Keratinocyte (primary cell): ENCODE measurements at regions not wholly inside any gene's neighbourhood (a gene's known extent, or its start where the extent isn't known, plus 50 kb on each side); places are given as distances from the start of the nearest gene placed in this dataset.

ENCODE experiments used
- EZH2 ChIP-seq: IDR thresholded peaks from one replicate; pipeline ENCODE4 v1.6.1; 2012; ENCODE audit warnings: inconsistent platforms, mild to moderate bottlenecking, low read length, moderate library complexity
- TF ChIP-seq, protein P1 (sequence below), 3 experiments: IDR thresholded peaks in 1 of 3; conservative IDR thresholded peaks in 1 of 3; optimal IDR thresholded peaks in 1 of 3; 2 replicates in 2 of 3; 3 replicates in 1 of 3; pipeline versions ENCODE3 to v1.5.1; 2011; ENCODE audit warnings: low read length in 3 of 3, mild to moderate bottlenecking in 3 of 3, moderate library complexity in 2 of 3, control low read depth in 1 of 3, inconsistent platforms in 1 of 3; ENCODE audit not compliant: insufficient read depth in 2 of 3; ENCODE audit errors: extremely low read depth in 1 of 3

DNA sequence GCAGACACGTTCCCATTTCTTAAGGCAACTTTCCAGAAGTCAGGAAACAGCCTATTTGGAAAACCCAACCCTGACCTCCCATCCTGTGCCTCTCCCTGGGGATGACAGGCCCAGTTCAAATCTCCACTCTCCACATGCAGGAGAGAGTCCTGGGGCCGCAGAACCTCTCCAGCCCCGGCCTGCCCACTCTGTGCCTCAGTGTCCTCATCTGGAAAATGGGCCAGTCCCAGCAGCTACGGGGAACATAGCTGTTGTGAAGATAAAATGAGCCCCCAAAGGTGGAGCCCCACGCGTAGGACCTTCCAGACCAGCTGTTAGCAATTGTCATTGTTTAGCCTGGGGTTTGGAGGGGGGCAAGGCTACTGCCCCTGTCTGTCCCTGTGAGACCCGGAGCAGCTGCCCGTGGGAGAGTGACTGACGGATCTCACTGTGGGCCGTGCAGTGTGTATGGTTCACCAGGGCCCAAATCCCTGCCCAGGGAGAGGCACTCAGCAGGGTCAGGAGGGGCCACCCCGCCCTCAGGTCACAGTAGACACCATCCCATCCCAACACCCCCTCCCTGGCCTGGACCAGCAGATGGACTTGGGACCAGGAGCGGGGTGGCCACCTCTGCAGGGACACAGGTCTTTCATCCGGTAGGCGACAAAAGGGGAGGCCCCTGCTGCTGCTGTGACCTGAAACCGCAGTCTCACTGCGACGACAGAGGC lies 145.9 kb downstream of the CTTN start:
- TF ChIP-seq, protein P1, sequence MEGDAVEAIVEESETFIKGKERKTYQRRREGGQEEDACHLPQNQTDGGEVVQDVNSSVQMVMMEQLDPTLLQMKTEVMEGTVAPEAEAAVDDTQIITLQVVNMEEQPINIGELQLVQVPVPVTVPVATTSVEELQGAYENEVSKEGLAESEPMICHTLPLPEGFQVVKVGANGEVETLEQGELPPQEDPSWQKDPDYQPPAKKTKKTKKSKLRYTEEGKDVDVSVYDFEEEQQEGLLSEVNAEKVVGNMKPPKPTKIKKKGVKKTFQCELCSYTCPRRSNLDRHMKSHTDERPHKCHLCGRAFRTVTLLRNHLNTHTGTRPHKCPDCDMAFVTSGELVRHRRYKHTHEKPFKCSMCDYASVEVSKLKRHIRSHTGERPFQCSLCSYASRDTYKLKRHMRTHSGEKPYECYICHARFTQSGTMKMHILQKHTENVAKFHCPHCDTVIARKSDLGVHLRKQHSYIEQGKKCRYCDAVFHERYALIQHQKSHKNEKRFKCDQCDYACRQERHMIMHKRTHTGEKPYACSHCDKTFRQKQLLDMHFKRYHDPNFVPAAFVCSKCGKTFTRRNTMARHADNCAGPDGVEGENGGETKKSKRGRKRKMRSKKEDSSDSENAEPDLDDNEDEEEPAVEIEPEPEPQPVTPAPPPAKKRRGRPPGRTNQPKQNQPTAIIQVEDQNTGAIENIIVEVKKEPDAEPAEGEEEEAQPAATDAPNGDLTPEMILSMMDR (optimal IDR thresholded peaks at IDR 0.05 in 1 of 3, IDR thresholded peaks at IDR 0.05 in 1 of 3, conservative IDR thresholded peaks at IDR 0.05 in 1 of 3; ENCODE audit: extremely low read depth in 1 of 3, insufficient read depth in 2 of 3, low read length in 3 of 3): no peak
- TF ChIP-seq EZH2: no peak
